ENCODE measurements at regions not wholly inside any gene's neighbourhood (a gene's known extent, or its start where the extent isn't known, plus 50 kb on each side); places are given as distances from the start of the nearest gene placed in this dataset.

DNA sequence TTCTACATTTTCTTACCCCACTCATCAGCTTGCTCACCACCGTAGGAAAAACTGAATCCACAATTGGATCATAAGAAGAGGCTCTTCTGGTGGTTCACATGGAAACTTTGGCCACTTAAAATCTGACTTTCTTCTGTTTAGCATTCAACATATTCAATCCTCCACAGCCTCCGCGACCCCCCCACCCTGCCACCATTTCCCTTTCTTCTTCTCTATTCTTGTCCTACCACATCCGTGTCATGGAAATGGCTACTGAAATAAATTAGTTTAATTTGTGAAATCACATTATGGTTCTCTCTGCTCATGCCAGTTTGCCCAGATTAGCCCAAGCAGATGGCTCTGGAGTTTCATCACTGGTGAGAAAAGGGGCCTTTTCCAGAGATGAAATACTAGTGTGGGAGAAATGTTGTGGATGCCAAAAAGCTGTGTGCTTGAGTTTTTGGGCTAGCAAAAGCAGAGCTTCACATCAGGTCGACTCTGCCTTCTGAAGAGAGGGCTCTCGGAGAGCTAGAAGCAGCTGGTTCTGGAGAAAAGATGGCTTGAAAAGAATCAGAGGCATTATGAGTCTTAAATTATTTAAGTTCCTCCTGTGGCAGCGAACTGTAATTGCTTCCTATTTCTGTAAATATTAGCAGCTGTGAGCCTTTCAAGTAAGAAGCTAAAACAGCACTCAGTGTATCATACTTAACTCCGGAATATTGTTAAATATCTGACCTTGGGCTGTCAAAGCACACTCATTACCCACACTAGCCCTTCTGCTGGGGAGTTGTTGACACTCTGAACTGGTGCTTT lies 107.1 kb downstream of the MAT2B start:
- TF ChIP-seq EZH2 (IDR thresholded peaks at IDR 0.05) (no peak), POLR2AphosphoS5 (IDR thresholded peaks at IDR 0.05; ENCODE audit: borderline replicate concordance, low read depth, low read length) (no peak), FOXP2 (optimal IDR thresholded peaks at IDR 0.05; ENCODE audit: control extremely low read depth, extremely low read length, insufficient read depth) (no peak)
- Histone ChIP-seq H3K27ac (no peak overlapping the region), H3K9ac (ENCODE audit: insufficient read length) (no peak overlapping the region), H3K4me3 (no peak overlapping the region), H3K36me3 (ENCODE audit: insufficient read depth, low read length) (no peaks in the 10 kb centered on the region), H3K9me3 (ENCODE audit: low read depth, low read length) (no peaks in the 10 kb centered on the region)
- no peak for DNase-seq (ENCODE audit: low read depth, low spot score)

DNA sequence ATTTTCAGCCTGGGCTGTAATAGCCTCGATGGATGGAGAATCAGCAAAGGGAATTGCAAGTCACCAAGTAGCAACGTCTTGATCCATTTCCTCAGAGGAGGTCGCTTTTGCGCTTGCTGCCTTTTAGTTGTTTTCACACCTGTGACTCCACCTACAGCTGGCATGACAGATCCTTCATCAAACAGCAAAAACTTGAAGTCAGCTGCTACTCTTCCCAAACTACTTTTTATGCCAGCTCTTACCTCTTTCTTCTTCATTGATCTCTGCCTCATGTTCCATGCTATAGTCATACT lies 107.7 kb downstream of the MAT2B start:
- no peak for TF ChIP-seq FOXP2 (optimal IDR thresholded peaks at IDR 0.05; ENCODE audit: control extremely low read depth, extremely low read length, insufficient read depth)
- TF ChIP-seq POLR2AphosphoS5 (IDR thresholded peaks at IDR 0.05; ENCODE audit: borderline replicate concordance, low read depth, low read length), result no peak
- no peak for TF ChIP-seq EZH2 (IDR thresholded peaks at IDR 0.05)
- Histone ChIP-seq H3K27ac (no peak overlapping the region), H3K4me3 (no peak overlapping the region), H3K36me3 (ENCODE audit: insufficient read depth, low read length) (no peaks in the 10 kb centered on the region), H3K9me3 (ENCODE audit: low read depth, low read length) (no peaks in the 10 kb centered on the region), H3K9ac (ENCODE audit: insufficient read length) (no peak overlapping the region)
- no peak for DNase-seq (ENCODE audit: low read depth, low spot score)

DNA sequence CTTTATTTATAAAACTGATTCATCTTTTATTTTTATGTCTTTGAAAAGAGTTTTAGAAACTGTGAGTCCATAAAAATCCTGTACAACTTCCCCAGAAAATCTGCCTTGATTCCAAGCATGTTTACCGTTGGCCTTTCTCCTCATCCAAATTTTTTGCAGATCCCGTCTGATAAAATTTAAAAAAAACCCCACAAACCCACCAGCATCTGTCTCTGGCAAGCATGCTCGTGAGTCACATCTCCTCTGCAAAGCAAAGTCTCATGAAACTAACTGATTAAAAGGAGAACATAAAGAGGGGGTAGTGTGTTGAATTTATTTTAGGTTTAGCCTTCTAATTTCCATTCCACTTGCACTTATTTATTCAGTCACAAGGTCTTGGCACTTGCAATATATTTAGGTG lies 109.4 kb downstream of the MAT2B start:
- DNase-seq (ENCODE audit: low read depth, low spot score), result no peak
- Histone ChIP-seq H3K36me3 (ENCODE audit: insufficient read depth, low read length) (no peaks in the 10 kb centered on the region), H3K9me3 (ENCODE audit: low read depth, low read length) (no peaks in the 10 kb centered on the region), H3K27ac (no peak overlapping the region), H3K4me3 (no peak overlapping the region), H3K9ac (ENCODE audit: insufficient read length) (no peak overlapping the region)
- TF ChIP-seq EZH2 (IDR thresholded peaks at IDR 0.05), result no peak

GRCh38 chr5:163619273-163619934 lies 114.0 kb downstream of the MAT2B start:
- TF ChIP-seq FOXP2 (optimal IDR thresholded peaks at IDR 0.05; ENCODE audit: control extremely low read depth, extremely low read length, insufficient read depth) (no peak), POLR2AphosphoS5 (IDR thresholded peaks at IDR 0.05; ENCODE audit: borderline replicate concordance, low read depth, low read length) (no peak), EZH2 (IDR thresholded peaks at IDR 0.05) (no peak)
- Histone ChIP-seq H3K9me3 (ENCODE audit: low read depth, low read length) (no peaks in the 10 kb centered on the region), H3K9ac (ENCODE audit: insufficient read length) (no peak overlapping the region), H3K36me3 (ENCODE audit: insufficient read depth, low read length) (no peaks in the 10 kb centered on the region), H3K27ac (no peak overlapping the region), H3K4me3 (no peak overlapping the region)
- no peak for DNase-seq (ENCODE audit: low read depth, low spot score)

GRCh38 chr5:163619951-163620350 lies 114.5 kb downstream of the MAT2B start:
- TF ChIP-seq EZH2 (IDR thresholded peaks at IDR 0.05) (no peak), POLR2AphosphoS5 (IDR thresholded peaks at IDR 0.05; ENCODE audit: borderline replicate concordance, low read depth, low read length) (no peak), FOXP2 (optimal IDR thresholded peaks at IDR 0.05; ENCODE audit: control extremely low read depth, extremely low read length, insufficient read depth) (no peak)

DNA sequence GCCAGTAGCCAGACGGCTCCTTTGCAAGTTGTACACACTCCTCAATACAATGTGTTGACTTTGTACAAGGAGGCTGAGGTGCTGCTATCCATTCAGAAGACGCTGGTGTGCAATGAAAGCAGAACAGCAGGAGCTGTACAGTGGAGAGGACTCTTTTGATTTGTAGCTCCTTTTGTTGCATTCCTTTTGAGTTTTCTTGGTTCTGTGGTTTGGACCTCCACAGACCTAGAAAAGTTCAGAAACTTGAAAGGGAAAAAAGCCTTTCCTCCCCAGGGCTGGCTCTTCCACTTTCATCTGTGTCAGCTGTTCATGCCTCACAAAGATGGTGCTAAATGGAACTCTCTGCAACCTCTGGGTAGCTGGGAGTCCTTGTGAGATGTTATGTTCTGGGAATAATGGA lies 117.4 kb downstream of the MAT2B start:
- no peak for DNase-seq (ENCODE audit: low read depth, low spot score)
- H3K36me3 ChIP-seq (ENCODE audit: insufficient read depth, low read length), result no peaks in the 10 kb centered on the region
- H3K9ac ChIP-seq (ENCODE audit: insufficient read length), result no peak overlapping the region
- no peaks in the 10 kb centered on the region for H3K9me3 ChIP-seq (ENCODE audit: low read depth, low read length)
- no peak overlapping the region for H3K27ac ChIP-seq
- no peak overlapping the region for H3K4me3 ChIP-seq
- TF ChIP-seq FOXP2 (optimal IDR thresholded peaks at IDR 0.05; ENCODE audit: control extremely low read depth, extremely low read length, insufficient read depth) (no peak), EZH2 (IDR thresholded peaks at IDR 0.05) (no peak), POLR2AphosphoS5 (IDR thresholded peaks at IDR 0.05; ENCODE audit: borderline replicate concordance, low read depth, low read length) (no peak)

More at GRCh38 chr5:163619951-163620350, 114.5 kb downstream of the MAT2B start:
- Histone ChIP-seq H3K9ac (ENCODE audit: insufficient read length) (no peak overlapping the region), H3K36me3 (ENCODE audit: insufficient read depth, low read length) (no peaks in the 10 kb centered on the region), H3K27ac (no peak overlapping the region), H3K9me3 (ENCODE audit: low read depth, low read length) (no peaks in the 10 kb centered on the region), H3K4me3 (no peak overlapping the region)
- no peak for DNase-seq (ENCODE audit: low read depth, low spot score)

DNA sequence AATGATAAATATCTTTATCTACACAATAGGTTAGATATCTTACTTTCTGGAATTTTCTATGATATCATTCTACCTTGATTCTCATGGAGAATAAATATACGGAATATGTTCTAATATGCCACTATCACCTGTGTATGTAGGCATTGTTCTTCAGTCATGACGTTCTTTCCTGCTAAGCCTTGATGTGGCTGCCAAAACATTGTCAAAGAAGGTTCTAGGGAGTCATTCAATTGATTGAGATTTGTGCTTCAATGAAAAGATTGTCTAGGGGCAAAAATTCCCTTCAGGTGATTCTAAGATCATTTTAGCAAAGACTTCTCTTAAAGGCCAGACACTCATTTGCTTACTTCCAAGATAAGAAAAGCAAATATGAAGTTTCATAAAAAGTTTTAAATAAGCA lies 118.1 kb downstream of the MAT2B start:
- Histone ChIP-seq H3K4me3 (no peak overlapping the region), H3K27ac (no peak overlapping the region), H3K9me3 (ENCODE audit: low read depth, low read length) (no peaks in the 10 kb centered on the region), H3K9ac (ENCODE audit: insufficient read length) (no peak overlapping the region), H3K36me3 (ENCODE audit: insufficient read depth, low read length) (no peaks in the 10 kb centered on the region)
- TF ChIP-seq POLR2AphosphoS5 (IDR thresholded peaks at IDR 0.05; ENCODE audit: borderline replicate concordance, low read depth, low read length) (no peak), FOXP2 (optimal IDR thresholded peaks at IDR 0.05; ENCODE audit: control extremely low read depth, extremely low read length, insufficient read depth) (no peak), EZH2 (IDR thresholded peaks at IDR 0.05) (no peak)
- DNase-seq (ENCODE audit: low read depth, low spot score), result no peak

DNA sequence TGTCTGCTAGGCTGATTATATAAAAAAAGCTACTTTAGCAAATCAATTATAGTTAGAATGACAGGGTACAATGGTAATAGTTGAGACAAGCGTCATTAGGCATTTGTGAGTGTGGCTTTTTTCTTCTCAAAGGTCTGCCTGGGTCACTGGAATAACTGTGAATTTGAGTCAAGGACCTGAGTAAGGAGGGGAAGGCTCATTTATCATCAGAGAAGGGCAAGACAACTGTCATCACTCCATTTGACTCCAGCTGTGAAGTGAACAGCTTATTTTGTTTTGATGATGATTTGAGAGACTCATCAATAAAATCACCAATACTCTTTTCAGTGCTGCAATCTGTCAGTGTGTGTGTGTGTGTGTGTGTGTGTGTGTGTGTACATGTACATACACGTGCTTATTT lies 118.6 kb downstream of the MAT2B start:
- Histone ChIP-seq H3K27ac (no peak overlapping the region), H3K9me3 (ENCODE audit: low read depth, low read length) (no peaks in the 10 kb centered on the region), H3K36me3 (ENCODE audit: insufficient read depth, low read length) (no peaks in the 10 kb centered on the region), H3K4me3 (no peak overlapping the region), H3K9ac (ENCODE audit: insufficient read length) (no peak overlapping the region)
- no peak for DNase-seq (ENCODE audit: low read depth, low spot score)
- TF ChIP-seq FOXP2 (optimal IDR thresholded peaks at IDR 0.05; ENCODE audit: control extremely low read depth, extremely low read length, insufficient read depth) (no peak), EZH2 (IDR thresholded peaks at IDR 0.05) (no peak), POLR2AphosphoS5 (IDR thresholded peaks at IDR 0.05; ENCODE audit: borderline replicate concordance, low read depth, low read length) (no peak)

- Histone ChIP-seq H3K9me3 (ENCODE audit: low read depth, low read length) (no peaks in the 10 kb centered on the region), H3K9ac (ENCODE audit: insufficient read length) (no peak overlapping the region), H3K4me3 (no peak overlapping the region), H3K36me3 (ENCODE audit: insufficient read depth, low read length) (no peaks in the 10 kb centered on the region), H3K27ac (no peak overlapping the region)
- TF ChIP-seq FOXP2 (optimal IDR thresholded peaks at IDR 0.05; ENCODE audit: control extremely low read depth, extremely low read length, insufficient read depth) (no peak), EZH2 (IDR thresholded peaks at IDR 0.05) (no peak), POLR2AphosphoS5 (IDR thresholded peaks at IDR 0.05; ENCODE audit: borderline replicate concordance, low read depth, low read length) (no peak)
- DNase-seq (ENCODE audit: low read depth, low spot score), result no peak
Observed at GRCh38 chr5:163624431-163624830, 119.0 kb downstream of the MAT2B start.
